SK-N-MC (cell line): ENCODE measurements at regions not wholly inside any gene's neighbourhood (a gene's known extent, or its start where the extent isn't known, plus 50 kb on each side); places are given as distances from the start of the nearest gene placed in this dataset.

Experiments
- EZH2 ChIP-seq: fragments of 200-600 bp; sonication (generic); IDR thresholded peaks from one replicate; pipeline ENCODE4 v1.6.1; 2017; ENCODE audit warnings: antibody characterized with exemption
- POLR2AphosphoS5 ChIP-seq: IDR thresholded peaks from 2 replicates; pipeline ENCODE4 v1.6.1; 2012; ENCODE audit warnings: mild to moderate bottlenecking, low read depth, low read length, borderline replicate concordance

GRCh38 chr15:101570241-101570640, 80.7 kb upstream of the PCSK6 start:
- TF ChIP-seq EZH2 (no peak), POLR2AphosphoS5 (no peak)
